ENCODE measurements at regions not wholly inside any gene's neighbourhood (a gene's known extent, or its start where the extent isn't known, plus 50 kb on each side); places are given as distances from the start of the nearest gene placed in this dataset.
"Not testable (repeated sequence)": the region's sequence is repeated elsewhere in the genome, so short reads cannot be mapped to it uniquely, and the experiment has no call there.

DNA sequence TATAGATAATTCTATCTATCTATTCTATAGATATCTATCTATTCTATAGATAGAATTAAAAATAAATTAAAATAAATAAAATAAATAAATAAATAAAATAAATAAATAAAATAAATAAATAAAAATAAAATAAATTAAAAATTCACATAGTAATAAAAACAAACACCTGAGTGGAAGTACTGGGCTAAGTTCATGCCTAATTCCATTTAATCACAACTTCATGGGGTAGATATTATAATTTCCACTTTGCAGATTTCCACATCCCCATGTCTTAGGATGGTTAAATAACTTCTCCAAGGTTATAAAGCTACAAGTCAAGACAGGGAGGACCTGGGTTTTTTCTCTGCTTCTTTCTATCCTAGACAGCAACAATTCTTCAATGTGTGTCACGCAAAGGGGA is 261.4 kb upstream of the MEX3C start:
- DNase-seq (ENCODE audit: low spot score) = no peak

DNA sequence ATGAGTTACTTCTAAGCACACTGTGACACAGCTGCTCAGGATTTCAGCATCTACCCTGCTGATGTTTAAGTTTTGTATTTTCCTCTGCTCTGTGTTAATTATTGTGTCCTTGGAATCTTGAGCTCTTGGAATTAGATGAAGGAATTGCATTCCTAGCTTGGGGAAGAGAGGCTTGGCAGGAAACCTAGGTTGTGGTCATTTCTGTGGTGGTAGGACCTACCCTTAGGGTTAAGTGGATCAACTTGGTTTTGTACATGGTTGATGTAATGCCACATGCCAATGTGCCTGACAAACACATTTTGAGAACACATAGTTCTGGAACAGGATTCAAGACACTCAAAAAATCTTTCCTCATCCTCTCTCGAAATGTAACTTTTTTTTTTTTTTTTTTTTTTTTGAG is 264.5 kb upstream of the MEX3C start:
- no peak for DNase-seq (ENCODE audit: low spot score)

GRCh38 chr18:51463483-51464136 is 266.1 kb upstream of the MEX3C start:
- DNase-seq (ENCODE audit: low spot score) = no peak

- DNase-seq (ENCODE audit: low spot score) = no peak
These were observed 281.4 kb upstream of the MEX3C start for GRCh38 chr18:51478908-51479307.

- no peak for DNase-seq (ENCODE audit: low spot score)
These were observed 282.3 kb upstream of the MEX3C start for GRCh38 chr18:51479736-51480135.

DNA sequence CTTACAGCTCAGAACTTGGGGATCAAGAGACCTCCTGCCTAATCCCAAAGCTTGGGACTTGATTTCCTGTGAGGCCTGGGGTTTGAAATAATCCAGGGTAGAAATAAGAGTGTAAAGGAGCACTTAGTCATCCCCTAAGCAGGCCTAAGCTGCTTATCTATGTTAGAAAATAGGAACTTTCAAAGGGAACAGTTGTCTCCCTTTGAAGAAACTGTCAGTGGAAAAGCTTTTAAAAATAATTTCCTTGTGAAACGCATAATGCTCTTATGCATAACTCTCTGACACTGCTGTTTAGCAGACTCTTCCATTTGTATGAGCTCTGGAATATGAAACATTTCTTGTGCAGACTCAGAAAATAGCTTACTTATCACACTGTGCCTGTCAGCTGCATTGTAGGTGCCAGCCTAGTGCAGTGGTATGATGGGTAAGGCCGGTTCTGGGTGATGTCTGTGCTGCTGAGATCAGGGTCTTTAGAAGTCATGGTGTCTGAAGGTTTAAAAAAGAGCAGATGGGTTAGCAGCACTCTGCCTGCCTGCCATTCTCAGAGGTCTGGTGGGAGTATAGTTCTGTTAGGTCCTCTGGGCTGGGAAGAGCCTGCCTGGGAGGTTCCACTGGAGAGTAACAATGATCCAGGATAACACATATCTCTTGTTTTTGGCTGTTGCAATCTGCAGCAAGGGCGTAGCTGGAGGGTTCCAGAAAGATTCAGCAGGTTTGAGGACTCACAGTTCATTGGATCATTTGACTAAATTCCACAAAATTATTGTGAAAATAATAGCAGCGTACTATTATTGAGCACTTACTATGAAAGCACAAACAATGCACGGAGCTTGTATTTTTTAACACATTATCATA is 283.2 kb upstream of the MEX3C start:
- no peak for DNase-seq (ENCODE audit: low spot score)

DNA sequence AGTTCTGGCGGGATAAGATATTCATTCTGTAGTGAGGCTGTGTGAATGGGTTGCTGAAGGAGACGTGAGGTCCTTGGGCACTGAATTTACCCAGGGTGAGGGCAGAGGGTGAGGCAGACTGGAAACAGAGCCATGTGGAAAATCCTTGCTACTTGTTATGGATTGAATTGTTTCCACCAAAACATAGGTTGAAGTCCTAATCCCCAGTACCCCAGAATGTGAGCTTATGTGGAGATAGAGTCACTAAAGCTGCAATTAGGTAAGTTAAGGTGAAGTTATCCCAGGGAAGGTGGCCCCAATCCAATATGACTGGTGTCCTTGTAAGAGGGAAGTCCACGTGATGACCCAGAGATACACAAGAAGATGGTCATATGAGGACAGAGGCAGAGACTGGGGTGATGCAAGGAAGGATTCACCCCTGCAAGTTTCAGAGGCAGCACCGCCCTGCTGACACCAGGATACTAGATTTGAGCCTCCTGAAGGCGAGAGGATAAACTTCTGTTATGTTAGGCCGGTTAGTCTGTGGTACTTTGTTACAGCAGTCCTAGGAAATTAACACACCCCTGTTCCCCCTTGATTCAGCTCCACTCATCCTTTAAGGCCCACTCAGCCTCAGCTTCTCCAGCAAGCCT is 289.4 kb upstream of the MEX3C start:
- DNase-seq (ENCODE audit: low spot score) = no peak

DNA sequence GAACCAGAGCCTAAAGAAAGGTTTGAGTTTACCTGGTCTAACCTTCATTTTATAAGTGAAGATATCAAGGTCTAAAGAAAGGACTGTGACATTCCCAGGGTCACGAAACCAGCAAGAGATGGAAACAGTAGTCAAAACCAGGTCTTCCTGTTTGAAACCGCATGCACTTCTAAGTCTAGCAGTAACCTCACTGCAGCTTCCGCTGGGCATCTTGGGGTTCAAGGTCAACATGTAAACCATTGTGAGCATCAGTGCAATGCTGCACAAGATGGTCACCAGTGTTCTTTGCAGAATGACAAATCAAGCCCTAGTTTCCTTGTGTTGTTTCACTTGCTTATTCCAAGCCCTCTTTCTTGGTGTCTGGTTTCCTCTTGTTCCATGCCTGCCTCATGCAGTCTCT is 292.9 kb upstream of the MEX3C start:
- DNase-seq (ENCODE audit: low spot score) = no peak

DNA sequence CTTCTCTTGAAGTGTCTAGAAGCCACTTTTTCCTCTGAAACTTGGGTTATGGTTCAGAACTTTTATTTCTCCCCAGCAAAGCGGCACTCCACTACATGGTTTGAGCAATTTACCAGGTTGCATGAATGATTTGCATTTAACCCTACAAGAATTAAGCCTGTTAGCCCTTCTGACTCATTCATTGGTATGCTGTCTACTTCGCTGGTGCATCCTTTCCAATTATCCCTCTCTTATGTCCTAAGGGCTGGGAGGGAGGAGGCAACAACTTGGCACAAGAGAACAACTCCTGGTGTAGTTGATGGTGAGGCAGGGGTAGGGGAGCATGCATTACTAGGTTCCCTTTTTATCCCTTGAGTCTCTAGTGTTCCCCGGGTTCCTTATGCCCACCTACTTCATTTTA is 293.4 kb upstream of the MEX3C start:
- DNase-seq (ENCODE audit: low spot score) = no peak

- DNase-seq (ENCODE audit: low spot score) = no peak
These were observed 294.3 kb upstream of the MEX3C start for GRCh38 chr18:51491678-51492372.

DNA sequence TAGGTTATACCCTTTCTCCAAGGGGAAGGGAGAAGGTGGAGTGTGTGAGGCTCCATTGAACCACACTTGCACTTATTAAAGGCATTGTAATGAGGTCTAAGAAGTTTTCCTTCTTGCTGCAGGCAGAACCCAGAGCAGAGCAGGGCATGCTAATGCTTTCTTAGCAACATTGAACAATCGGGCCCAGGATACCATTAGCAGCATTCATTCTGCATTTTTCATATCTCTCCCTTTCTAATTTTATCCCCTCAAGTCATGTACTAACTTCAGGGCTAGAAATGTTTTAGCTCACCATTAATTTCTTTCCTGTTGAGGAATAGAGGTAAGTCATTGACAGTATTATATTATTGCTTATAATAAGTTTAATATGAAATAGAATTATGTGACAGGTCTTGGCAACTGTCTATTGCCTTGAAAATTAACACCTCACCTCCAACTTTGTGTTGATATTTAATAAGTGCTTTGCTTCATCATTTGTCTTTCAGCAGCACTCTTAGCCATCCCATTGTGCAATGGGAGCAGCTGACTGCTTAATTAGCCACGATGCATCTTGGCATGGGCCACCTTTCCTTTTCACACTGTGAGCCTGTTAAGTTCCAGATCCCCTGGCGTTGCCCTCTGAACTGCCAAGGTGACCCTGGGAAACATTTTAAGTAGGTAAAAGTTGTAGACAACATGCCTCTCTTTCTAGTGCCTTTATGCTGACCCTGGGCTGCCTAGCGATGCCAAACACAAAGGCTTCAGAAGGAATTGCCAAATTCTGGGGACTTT is 300.8 kb upstream of the MEX3C start:
- DNase-seq (ENCODE audit: low spot score) = no peak

DNA sequence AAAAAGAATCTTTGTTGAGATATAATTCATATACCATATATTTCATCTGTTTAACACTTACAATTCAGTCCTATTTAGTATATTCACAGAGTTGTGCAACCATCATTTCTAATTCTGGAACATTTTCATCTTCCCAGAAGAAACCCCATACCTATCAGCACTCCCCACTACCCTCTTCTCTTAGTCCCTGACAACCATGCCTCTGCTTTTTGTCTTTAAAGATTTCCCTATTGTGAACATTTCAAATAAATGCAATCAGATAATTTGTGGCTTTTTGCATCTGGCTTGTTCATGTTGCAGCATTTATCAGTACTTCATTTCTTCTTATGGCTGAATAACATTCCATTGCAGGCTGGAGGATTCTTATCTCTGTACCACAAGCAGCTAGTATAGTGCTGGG is 305.9 kb upstream of the MEX3C start:
- DNase-seq (ENCODE audit: low spot score) = no peak

DNA sequence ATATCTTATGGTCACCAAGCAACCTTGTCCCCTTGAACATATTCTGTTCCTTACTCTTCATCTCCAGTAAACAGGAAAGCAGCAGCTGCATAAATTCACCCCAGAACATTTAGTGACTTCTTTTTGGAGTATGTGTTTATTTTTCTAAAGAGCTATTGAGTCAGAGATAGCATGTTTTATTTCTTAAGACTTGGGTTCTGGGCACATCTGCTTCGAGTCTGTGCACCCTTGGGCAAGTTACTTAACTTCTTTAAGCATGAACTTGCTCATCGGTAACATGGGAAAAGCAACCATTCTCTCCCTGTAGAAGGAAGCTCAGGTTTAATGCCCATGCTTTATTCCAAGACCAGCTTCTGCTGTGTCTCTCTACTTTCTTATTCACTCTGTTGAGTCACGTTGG is 309.3 kb upstream of the MEX3C start:
- no peak for DNase-seq (ENCODE audit: low spot score)

GRCh38 chr18:51508410-51508809 is 310.9 kb upstream of the MEX3C start:
- DNase-seq (ENCODE audit: low spot score) = not testable (repeated sequence)

DNA sequence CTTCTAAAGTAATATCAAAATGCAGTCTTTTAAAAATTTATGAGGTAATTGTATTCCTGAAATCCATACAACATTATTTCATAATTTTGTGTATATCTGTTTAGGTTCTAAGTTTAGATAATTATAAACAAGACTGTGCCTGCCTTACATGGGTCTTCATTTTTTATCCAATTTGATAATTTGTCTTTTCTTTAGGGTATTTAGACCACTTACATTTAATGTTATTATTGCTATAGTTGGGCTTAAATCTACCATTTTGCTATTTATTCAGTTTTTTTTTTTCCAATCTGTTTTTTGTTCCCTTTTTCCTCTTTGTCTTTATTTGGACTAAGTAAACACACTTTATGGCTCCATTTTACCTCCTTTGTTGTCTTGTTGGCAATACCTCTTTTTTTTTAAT is 312.5 kb upstream of the MEX3C start:
- DNase-seq (ENCODE audit: low spot score) = no peak

- no peak for DNase-seq (ENCODE audit: low spot score)
These were observed 316.0 kb upstream of the MEX3C start for GRCh38 chr18:51513517-51513916.

- no peak for DNase-seq (ENCODE audit: low spot score)
These were observed 316.6 kb upstream of the MEX3C start for GRCh38 chr18:51514128-51514527.

- DNase-seq (ENCODE audit: low spot score) = no peak
These were observed 319.1 kb upstream of the MEX3C start for GRCh38 chr18:51516478-51517038.

- no peak for DNase-seq (ENCODE audit: low spot score)
These were observed 322.1 kb upstream of the MEX3C start for GRCh38 chr18:51519571-51519970.

- no peak for DNase-seq (ENCODE audit: low spot score)
These were observed 323.2 kb upstream of the MEX3C start for GRCh38 chr18:51520676-51521180.

DNA sequence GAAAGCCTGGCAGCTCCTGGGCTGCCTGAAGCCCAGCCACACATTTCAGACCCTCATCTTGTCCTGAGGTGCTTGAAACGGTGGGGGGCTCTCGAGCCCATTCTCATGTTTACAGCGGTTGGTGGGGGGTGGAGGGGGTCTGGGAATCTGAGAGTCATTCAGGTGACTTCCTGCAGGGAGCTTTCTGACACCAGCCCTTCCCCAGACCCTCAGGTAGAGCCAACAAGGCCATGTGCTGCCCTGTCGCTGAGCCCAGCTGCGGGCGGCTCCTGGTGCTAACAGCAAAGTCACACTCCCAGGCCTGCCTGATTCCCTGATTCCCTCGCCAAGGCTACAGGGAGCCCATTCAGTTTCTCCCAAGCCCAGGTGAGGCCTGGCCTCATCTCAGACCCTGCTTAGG is 324.9 kb upstream of the MEX3C start:
- DNase-seq (ENCODE audit: low spot score) = no peak
